Endothelial cell of umbilical vein (primary cell): ENCODE measurements at regions not wholly inside any gene's neighbourhood (a gene's known extent, or its start where the extent isn't known, plus 50 kb on each side); places are given as distances from the start of the nearest gene placed in this dataset.

Experiments
- BruUV-seq: library from RNA; stranded (reverse); fragments of 400-500 nt; replicated peaks from 2 replicates; lab custom pipeline; 2021; lab: Mats Ljungman, UMichigan
- CTCF ChIA-PET: fragments of 300-600, 350-600 bp; sonication (Branson Sonifier 250); formaldehyde crosslinking; loops from one replicate; lab custom pipeline; 2021; ENCODE audit warnings: antibody characterized with exemption, inconsistent platforms; lab: Charles Lee
- POLR2A ChIA-PET: fragments of 300-600, 350-600 bp; sonication (Branson Sonifier 250); formaldehyde crosslinking; loops from one replicate; lab custom pipeline; 2021; ENCODE audit warnings: antibody characterized with exemption, inconsistent platforms; lab: Charles Lee
- DNase-seq: peaks from one replicate; pipeline ENCODE4 v3.0.0-alpha.2; 2011; ENCODE audit warnings: low read depth, low spot score
- FAIRE-seq: peaks from 2 replicates; lab custom pipeline; 2011; peaks lifted over from hg19 to GRCh38; lab: Jason Lieb, UNC
- H2AFZ ChIP-seq: 2 replicates; pipeline ENCODE4 v1.6.0; 2012; ENCODE audit warnings: low read depth, low read length, control low read depth, inconsistent platforms
- H3K27ac ChIP-seq: 2 replicates; pipeline ENCODE4 v1.5.1; 2011; ENCODE audit warnings: low read depth, mild to moderate bottlenecking, control low read depth, low read length, moderate library complexity; ENCODE audit not compliant: insufficient read depth
- H3K27me3 ChIP-seq, 2 experiments: 2 replicates each; pipeline versions ENCODE4 v1.6.0 to v1.6.1; 2011; ENCODE audit warnings: low read length in 2 of 2, mixed read lengths in 1 of 2; ENCODE audit not compliant: control insufficient read depth in 2 of 2, insufficient read depth in 2 of 2
- H3K36me3 ChIP-seq, 2 experiments: 2 replicates in 1 of 2; 3 replicates in 1 of 2; pipeline ENCODE4 v1.5.1; 2011; ENCODE audit warnings: low read length in 2 of 2, mild to moderate bottlenecking in 1 of 2, moderate library complexity in 1 of 2; ENCODE audit not compliant: control insufficient read depth in 2 of 2, insufficient read depth in 2 of 2; ENCODE audit errors: extremely low read depth in 1 of 2
- H3K4me1 ChIP-seq: 3 replicates; pipeline ENCODE4 v1.5.1; 2011; ENCODE audit warnings: mild to moderate bottlenecking, low read length; ENCODE audit not compliant: control insufficient read depth, insufficient read depth; ENCODE audit errors: extremely low read depth
- H3K4me2 ChIP-seq: 2 replicates; pipeline ENCODE4 v1.6.1; 2011; ENCODE audit warnings: low read length, control low read depth, mixed read lengths; ENCODE audit not compliant: insufficient read depth
- H3K4me3 ChIP-seq, 3 experiments: fragments of 200-600 bp in 1 of 3; sonication (generic), shearing (Covaris generic) in 1 of 3; replicated peaks in 1 of 3; 2 replicates each; pipeline ENCODE4 v1.5.1; 2011 to 2016; ENCODE audit warnings: control low read depth in 3 of 3, low read length in 3 of 3, mild to moderate bottlenecking in 2 of 3, inconsistent platforms in 1 of 3, low read depth in 1 of 3, moderate library complexity in 1 of 3; ENCODE audit not compliant: insufficient read depth in 1 of 3
- H3K79me2 ChIP-seq: 2 replicates; pipeline ENCODE4 v1.6.0; 2012; ENCODE audit warnings: low read length, inconsistent platforms; ENCODE audit not compliant: control insufficient read depth, insufficient read depth
- H3K9ac ChIP-seq: replicated peaks from 2 replicates; pipeline ENCODE3; 2011; ENCODE audit warnings: low read length, control low read depth; ENCODE audit not compliant: insufficient read depth; ENCODE audit errors: extremely low read depth
- H3K9me1 ChIP-seq: replicated peaks from 3 replicates; pipeline ENCODE4 v1.6.0; 2011; ENCODE audit warnings: mild to moderate bottlenecking, low read length; ENCODE audit not compliant: control insufficient read depth, insufficient read depth; ENCODE audit errors: extremely low read depth
- H3K9me3 ChIP-seq: replicated peaks from 2 replicates; pipeline ENCODE4 v1.5.1; 2012; ENCODE audit warnings: low read length, inconsistent platforms; ENCODE audit not compliant: control insufficient read depth, insufficient read depth
- H4K20me1 ChIP-seq: replicated peaks from 2 replicates; pipeline ENCODE3; 2011; ENCODE audit warnings: mild to moderate bottlenecking, low read length; ENCODE audit not compliant: control insufficient read depth, insufficient read depth; ENCODE audit errors: extremely low read depth
- EZH2 ChIP-seq: IDR thresholded peaks from 2 replicates; pipeline ENCODE4 v1.6.1; 2012; ENCODE audit warnings: borderline replicate concordance, low read depth, mild to moderate bottlenecking, moderate library complexity, low read length, inconsistent platforms; ENCODE audit not compliant: severe bottlenecking
- FOS ChIP-seq: IDR thresholded peaks from 2 replicates; pipeline ENCODE4 v1.6.1; 2011; ENCODE audit warnings: mild to moderate bottlenecking, low read length, moderate library complexity, borderline replicate concordance; ENCODE audit not compliant: insufficient read depth
- GATA2 ChIP-seq: IDR thresholded peaks from 2 replicates; pipeline ENCODE4 v1.7.0; 2011; ENCODE audit warnings: low read depth, mild to moderate bottlenecking, moderate library complexity, mixed read lengths, low read length; ENCODE audit not compliant: insufficient read length, insufficient read depth
- JUN ChIP-seq: IDR thresholded peaks from 2 replicates; pipeline ENCODE4 v1.6.1; 2011; ENCODE audit warnings: borderline replicate concordance, low read depth; ENCODE audit not compliant: insufficient read length, insufficient read depth
- MYC ChIP-seq: IDR thresholded peaks from one replicate; pipeline ENCODE4 v1.6.1; 2011; ENCODE audit warnings: mild to moderate bottlenecking, low read depth, low read length
- POLR2A ChIP-seq: IDR thresholded peaks from 2 replicates; pipeline ENCODE4 v1.6.1; 2012; ENCODE audit warnings: low read depth, mild to moderate bottlenecking, control low read depth, low read length
- POLR2AphosphoS5 ChIP-seq: IDR thresholded peaks from 2 replicates; pipeline ENCODE4 v1.6.1; 2012; ENCODE audit warnings: low read depth, mild to moderate bottlenecking, control low read depth, low read length, moderate library complexity; ENCODE audit not compliant: insufficient read depth
- dilution Hi-C: fragments of 300-500 bp; cut with MboI; formaldehyde crosslinking; loops from one replicate; pipeline ENCODE4 v1.15.0; 2019; ENCODE audit warnings: low sequenced_read_pairs; ENCODE audit not compliant: extremely low pct_ligation_motif_present
- intact Hi-C: fragments of 100-400 bp; cut with micrococcal nuclease; formaldehyde crosslinking; loops from one replicate; pipeline ENCODE4 v1.10.0; 2022
- TF ChIP-seq, protein P1 (sequence below): IDR thresholded peaks from 2 replicates; pipeline ENCODE4 v1.6.1; 2011; ENCODE audit not compliant: insufficient read depth, insufficient read length
- TF ChIP-seq, protein P2 (sequence below), 2 donors: IDR thresholded peaks; 1 replicate in 1 of 2; 2 replicates in 1 of 2; pipeline ENCODE4 v1.5.1; 2011; ENCODE audit warnings: low read length in 2 of 2, mild to moderate bottlenecking in 2 of 2, moderate library complexity in 2 of 2, control low read depth in 1 of 2, inconsistent platforms in 1 of 2, low read depth in 1 of 2; ENCODE audit not compliant: insufficient read depth in 1 of 2; ENCODE audit errors: extremely low read depth in 1 of 2

DNA sequence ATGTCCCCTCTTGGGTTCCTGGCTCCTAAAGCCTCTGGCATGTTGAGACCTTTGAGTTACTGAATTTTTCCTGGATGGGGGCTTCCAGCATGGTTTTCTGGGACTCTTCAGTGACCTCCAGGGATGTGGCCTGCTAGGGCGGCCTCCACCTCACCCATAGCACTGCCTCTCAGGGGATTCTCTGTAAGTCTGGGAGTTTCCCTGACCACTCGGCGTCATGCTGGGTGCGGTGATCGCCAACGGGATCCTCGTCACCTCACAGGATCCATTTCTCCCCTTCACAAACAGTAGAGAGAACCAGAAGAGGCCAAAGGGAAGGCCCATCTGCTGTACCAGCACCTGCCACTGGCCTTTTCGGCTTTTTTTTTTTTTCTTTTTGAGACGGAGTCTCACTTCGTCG lies 84.3 kb downstream of the NPTX2 start:
- H3K9ac ChIP-seq: no peak overlapping the region
- H4K20me1 ChIP-seq: no peaks in the 10 kb centered on the region
- DNase-seq: no peak
- ChIA-PET CTCF (no interaction called here), POLR2A (no interaction called here)
- H3K27me3 ChIP-seq: no peaks in the 10 kb centered on the region
- H3K9me1 ChIP-seq: no peaks in the 10 kb centered on the region
- H3K79me2 ChIP-seq: no peaks in the 10 kb centered on the region
- no peaks in the 10 kb centered on the region for H3K36me3 ChIP-seq
- no peaks in the 10 kb centered on the region for H3K4me1 ChIP-seq
- no peaks in the 10 kb centered on the region for H3K9me3 ChIP-seq
- intact Hi-C loops (no loop called here), dilution Hi-C loops (no loop called here)
- TF ChIP-seq MYC: no peak
- no peak for TF ChIP-seq GATA2
- TF ChIP-seq EZH2: no peak
- TF ChIP-seq POLR2A: no peak
- no peak for TF ChIP-seq POLR2AphosphoS5
- TF ChIP-seq, protein P1, sequence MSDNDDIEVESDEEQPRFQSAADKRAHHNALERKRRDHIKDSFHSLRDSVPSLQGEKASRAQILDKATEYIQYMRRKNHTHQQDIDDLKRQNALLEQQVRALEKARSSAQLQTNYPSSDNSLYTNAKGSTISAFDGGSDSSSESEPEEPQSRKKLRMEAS: no peak
- TF ChIP-seq FOS: no peak
- TF ChIP-seq, protein P2, sequence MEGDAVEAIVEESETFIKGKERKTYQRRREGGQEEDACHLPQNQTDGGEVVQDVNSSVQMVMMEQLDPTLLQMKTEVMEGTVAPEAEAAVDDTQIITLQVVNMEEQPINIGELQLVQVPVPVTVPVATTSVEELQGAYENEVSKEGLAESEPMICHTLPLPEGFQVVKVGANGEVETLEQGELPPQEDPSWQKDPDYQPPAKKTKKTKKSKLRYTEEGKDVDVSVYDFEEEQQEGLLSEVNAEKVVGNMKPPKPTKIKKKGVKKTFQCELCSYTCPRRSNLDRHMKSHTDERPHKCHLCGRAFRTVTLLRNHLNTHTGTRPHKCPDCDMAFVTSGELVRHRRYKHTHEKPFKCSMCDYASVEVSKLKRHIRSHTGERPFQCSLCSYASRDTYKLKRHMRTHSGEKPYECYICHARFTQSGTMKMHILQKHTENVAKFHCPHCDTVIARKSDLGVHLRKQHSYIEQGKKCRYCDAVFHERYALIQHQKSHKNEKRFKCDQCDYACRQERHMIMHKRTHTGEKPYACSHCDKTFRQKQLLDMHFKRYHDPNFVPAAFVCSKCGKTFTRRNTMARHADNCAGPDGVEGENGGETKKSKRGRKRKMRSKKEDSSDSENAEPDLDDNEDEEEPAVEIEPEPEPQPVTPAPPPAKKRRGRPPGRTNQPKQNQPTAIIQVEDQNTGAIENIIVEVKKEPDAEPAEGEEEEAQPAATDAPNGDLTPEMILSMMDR (IDR thresholded peaks at IDR 0.05; ENCODE audit: extremely low read depth in 1 of 2, insufficient read depth in 1 of 2, low read depth in 1 of 2, low read length in 2 of 2): no peak
- no peak for TF ChIP-seq JUN
- no peak overlapping the region for H3K27ac ChIP-seq
- no peak overlapping the region for H3K4me2 ChIP-seq
- no peak for FAIRE-seq
- H3K4me3 ChIP-seq: no peak overlapping the region
- no TSS peak for BruUV-seq
- no peak overlapping the region for H2AFZ ChIP-seq
